ENCODE measurements at regions not wholly inside any gene's neighbourhood (a gene's known extent, or its start where the extent isn't known, plus 50 kb on each side); places are given as distances from the start of the nearest gene placed in this dataset.

- Histone ChIP-seq H3K36me3 (no peaks in the 10 kb centered on the region), H3K27ac (no peak overlapping the region), H3K4me3 (no peak overlapping the region), H3K9me3 (peaks cover 0 to 3% (median 0%) of the 10 kb centered on the region in 3 donors), H3K27me3 (no peaks in the 10 kb centered on the region), H3K4me1 (no peaks in the 10 kb centered on the region)
- intact Hi-C loops (cut with DNase I; ENCODE audit: low total_unique reads) = no loop called here
- DNase-seq = no peak
- no peak for TF ChIP-seq CTCF (IDR thresholded peaks at IDR 0.05)
These were observed 172.5 kb upstream of the GLRA1 start for GRCh38 chr5:152097128-152097527.

GRCh38 chr5:152094716-152095115 is 170.1 kb upstream of the GLRA1 start:
- intact Hi-C loops (cut with DNase I; ENCODE audit: low total_unique reads) = no loop called here
- no peak for DNase-seq
- Histone ChIP-seq H3K27ac (no peak overlapping the region), H3K36me3 (no peaks in the 10 kb centered on the region), H3K27me3 (no peaks in the 10 kb centered on the region), H3K9me3 (no peaks in the 10 kb centered on the region), H3K4me1 (no peaks in the 10 kb centered on the region), H3K4me3 (no peak overlapping the region)
- TF ChIP-seq CTCF (IDR thresholded peaks at IDR 0.05) = no peak

GRCh38 chr5:152094060-152094459 is 169.4 kb upstream of the GLRA1 start:
- Histone ChIP-seq H3K9me3 (no peaks in the 10 kb centered on the region), H3K27me3 (no peaks in the 10 kb centered on the region), H3K4me3 (no peak overlapping the region), H3K27ac (no peak overlapping the region), H3K36me3 (no peaks in the 10 kb centered on the region), H3K4me1 (no peaks in the 10 kb centered on the region)
- no peak for DNase-seq
- intact Hi-C loops (cut with DNase I; ENCODE audit: low total_unique reads) = no loop called here
- TF ChIP-seq CTCF (IDR thresholded peaks at IDR 0.05) = no peak

- Histone ChIP-seq H3K27me3 (no peaks in the 10 kb centered on the region), H3K9me3 (no peaks in the 10 kb centered on the region), H3K4me1 (no peaks in the 10 kb centered on the region), H3K36me3 (no peaks in the 10 kb centered on the region), H3K4me3 (no peak overlapping the region), H3K27ac (no peak overlapping the region)
- intact Hi-C loops (cut with DNase I; ENCODE audit: low total_unique reads) = no loop called here
- no peak for DNase-seq
- TF ChIP-seq CTCF (IDR thresholded peaks at IDR 0.05) = no peak
These were observed 167.9 kb upstream of the GLRA1 start for GRCh38 chr5:152092580-152092979.

- no peak for DNase-seq
- Histone ChIP-seq H3K4me1 (no peaks in the 10 kb centered on the region), H3K4me3 (no peak overlapping the region), H3K36me3 (no peaks in the 10 kb centered on the region), H3K27me3 (no peaks in the 10 kb centered on the region), H3K9me3 (no peaks in the 10 kb centered on the region), H3K27ac (no peak overlapping the region)
- TF ChIP-seq CTCF (IDR thresholded peaks at IDR 0.05) = no peak
- intact Hi-C loops (cut with DNase I; ENCODE audit: low total_unique reads) = no loop called here
These were observed 165.0 kb upstream of the GLRA1 start for GRCh38 chr5:152089644-152090043.

- Histone ChIP-seq H3K36me3 (no peaks in the 10 kb centered on the region), H3K27ac (no peak overlapping the region), H3K4me1 (no peaks in the 10 kb centered on the region), H3K4me3 (no peak overlapping the region), H3K9me3 (no peaks in the 10 kb centered on the region), H3K27me3 (no peaks in the 10 kb centered on the region)
- intact Hi-C loops (cut with DNase I; ENCODE audit: low total_unique reads) = no loop called here
- DNase-seq = no peak
- no peak for TF ChIP-seq CTCF (IDR thresholded peaks at IDR 0.05)
These were observed 162.0 kb upstream of the GLRA1 start for GRCh38 chr5:152086668-152087067.

Data from tibial artery (tissue), 4 donors.